GM19452 (cell line): ENCODE measurements at regions not wholly inside any gene's neighbourhood (a gene's known extent, or its start where the extent isn't known, plus 50 kb on each side); places are given as distances from the start of the nearest gene placed in this dataset.
"Not testable (repeated sequence)": the region's sequence is repeated elsewhere in the genome, so short reads cannot be mapped to it uniquely, and the experiment has no call there.

Experiments
- ATAC-seq: cut with Tn5 transposase; IDR thresholded peaks from one replicate; pipeline ENCODE4 v1.9.1; 2021; ENCODE audit not compliant: unreplicated experiment

GRCh38 chr15:96171853-96172296, 158.6 kb upstream of the NR2F2 start:
- ATAC-seq = no peak

GRCh38 chr15:96172417-96172816, 158.1 kb upstream of the NR2F2 start:
- no peak for ATAC-seq

GRCh38 chr15:96176831-96177230, 153.7 kb upstream of the NR2F2 start:
- no peak for ATAC-seq

GRCh38 chr15:96177279-96177678, 153.2 kb upstream of the NR2F2 start:
- ATAC-seq = no peak

GRCh38 chr15:96180087-96180748, 150.3 kb upstream of the NR2F2 start:
- ATAC-seq = no peak

- ATAC-seq = no peak
These were observed 149.3 kb upstream of the NR2F2 start for GRCh38 chr15:96181217-96181616.

- no peak for ATAC-seq
These were observed 148.6 kb upstream of the NR2F2 start for GRCh38 chr15:96181873-96182301.

- ATAC-seq = no peak
These were observed 147.6 kb upstream of the NR2F2 start for GRCh38 chr15:96182736-96183513.

GRCh38 chr15:96183514-96183850, 147.0 kb upstream of the NR2F2 start:
- no peak for ATAC-seq

GRCh38 chr15:96183867-96184266, 146.6 kb upstream of the NR2F2 start:
- ATAC-seq = no peak

GRCh38 chr15:96184297-96184696, 146.2 kb upstream of the NR2F2 start:
- ATAC-seq = no peak

GRCh38 chr15:96186105-96186504, 144.4 kb upstream of the NR2F2 start:
- ATAC-seq = no peak

- no peak for ATAC-seq
These were observed 142.9 kb upstream of the NR2F2 start for GRCh38 chr15:96187341-96188305.

GRCh38 chr15:96197721-96198120, 132.8 kb upstream of the NR2F2 start:
- no peak for ATAC-seq

GRCh38 chr15:96199111-96199510, 131.4 kb upstream of the NR2F2 start:
- ATAC-seq = no peak

- no peak for ATAC-seq
These were observed 130.0 kb upstream of the NR2F2 start for GRCh38 chr15:96200357-96200967.

GRCh38 chr15:96201696-96202095, 128.8 kb upstream of the NR2F2 start:
- ATAC-seq = no peak

- ATAC-seq = not testable (repeated sequence)
These were observed 124.9 kb upstream of the NR2F2 start for GRCh38 chr15:96205588-96205987.

- ATAC-seq = no peak
These were observed 123.0 kb upstream of the NR2F2 start for GRCh38 chr15:96207377-96208006.

- ATAC-seq = no peak
These were observed 121.2 kb upstream of the NR2F2 start for GRCh38 chr15:96209285-96209735.
